GM19351 (cell line): ENCODE measurements at regions not wholly inside any gene's neighbourhood (a gene's known extent, or its start where the extent isn't known, plus 50 kb on each side); places are given as distances from the start of the nearest gene placed in this dataset.
"Not testable (repeated sequence)": the region's sequence is repeated elsewhere in the genome, so short reads cannot be mapped to it uniquely, and the experiment has no call there.

Experiments
- ATAC-seq: cut with Tn5 transposase; IDR thresholded peaks from one replicate; pipeline ENCODE4 v1.9.1; 2021; ENCODE audit warnings: mild to moderate bottlenecking, moderate library complexity; ENCODE audit not compliant: unreplicated experiment

DNA sequence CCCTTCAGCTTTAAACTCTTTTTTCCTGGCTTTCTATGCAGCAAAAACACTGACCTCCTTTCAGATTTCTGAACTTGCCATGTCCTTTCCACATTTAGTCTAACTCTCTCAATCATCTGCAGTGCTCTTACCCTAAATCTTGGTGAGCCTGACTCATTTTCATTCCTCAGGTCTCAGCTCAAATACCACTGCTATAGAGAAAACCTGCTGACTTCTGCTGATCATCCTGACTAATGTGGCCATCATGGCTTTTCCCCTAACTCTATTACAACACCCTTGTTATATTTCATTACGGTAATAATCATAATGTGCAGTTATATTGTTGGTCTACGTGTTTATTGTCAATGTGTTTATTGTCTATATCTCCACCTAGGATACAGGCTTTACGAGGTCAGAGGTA, 207.3 kb upstream of the OR4E1 start:
- ATAC-seq = no peak

DNA sequence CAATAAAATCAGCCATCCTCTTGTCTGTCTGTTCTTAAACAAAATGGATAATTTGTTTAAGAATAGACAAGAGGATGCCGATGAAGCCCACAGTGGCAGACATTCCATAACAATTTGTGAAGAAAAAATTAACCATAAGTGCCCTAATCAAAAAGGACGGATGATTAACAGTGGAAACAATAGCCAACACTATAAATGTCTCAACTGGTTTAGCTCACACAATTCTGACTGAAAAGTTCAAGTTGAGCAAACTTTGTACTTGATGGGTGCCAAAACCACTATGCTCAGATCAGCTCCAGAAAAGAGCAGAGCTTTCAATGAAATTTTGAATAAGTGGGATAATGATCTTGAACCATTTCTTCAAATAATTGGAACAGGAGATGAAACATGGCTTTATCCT, 202.2 kb upstream of the OR4E1 start:
- no peak for ATAC-seq

DNA sequence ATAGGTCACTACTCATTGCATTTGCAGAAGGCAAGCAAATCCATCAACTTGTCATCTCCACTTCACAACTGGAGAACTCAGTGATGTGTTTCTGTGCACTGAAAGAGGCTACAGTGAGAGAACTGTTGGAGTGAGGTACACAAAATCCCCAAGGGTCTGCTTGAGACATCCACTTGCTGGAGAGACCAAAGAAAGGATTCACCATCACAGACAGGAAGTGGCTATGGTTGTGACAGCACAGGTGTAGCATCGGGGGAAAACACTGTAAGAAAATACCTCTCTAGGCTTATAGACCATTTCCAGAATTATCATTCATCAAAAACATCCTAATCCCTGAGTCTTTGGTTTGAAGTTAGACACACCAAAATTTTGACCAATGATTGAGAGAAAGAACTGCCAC, 201.3 kb upstream of the OR4E1 start:
- ATAC-seq = no peak

- ATAC-seq = no peak
These were observed 200.5 kb upstream of the OR4E1 start for GRCh38 chr14:21874167-21874566.

DNA sequence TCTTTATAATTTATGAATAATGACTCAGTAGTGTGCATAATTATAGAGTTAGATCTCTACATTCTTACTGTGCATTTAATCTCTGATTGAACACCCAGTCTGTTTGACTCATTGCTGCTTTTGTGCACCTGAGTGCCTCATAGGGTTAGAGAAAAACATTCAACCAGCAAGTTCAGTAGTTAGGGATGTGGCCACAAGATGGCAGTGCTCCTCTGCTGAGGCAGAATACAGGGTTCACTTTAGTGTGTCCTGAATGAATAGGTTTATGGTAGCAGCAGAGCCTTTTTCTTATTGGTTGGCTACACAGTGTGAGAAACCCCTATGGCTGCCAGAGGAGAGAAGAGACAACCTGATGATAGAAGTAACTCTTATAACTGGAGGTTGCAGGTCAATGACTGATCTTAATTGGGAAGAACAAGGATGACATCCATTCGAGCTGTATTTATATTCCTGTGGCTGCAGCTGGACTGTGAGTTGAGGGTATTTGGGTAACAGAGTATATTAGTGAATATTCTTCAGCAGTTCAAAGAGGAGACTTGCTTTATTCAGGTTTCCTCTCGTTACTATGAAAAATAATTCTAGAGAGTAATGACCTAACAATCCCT, 194.9 kb upstream of the OR4E1 start:
- ATAC-seq = peak; percentile 86

DNA sequence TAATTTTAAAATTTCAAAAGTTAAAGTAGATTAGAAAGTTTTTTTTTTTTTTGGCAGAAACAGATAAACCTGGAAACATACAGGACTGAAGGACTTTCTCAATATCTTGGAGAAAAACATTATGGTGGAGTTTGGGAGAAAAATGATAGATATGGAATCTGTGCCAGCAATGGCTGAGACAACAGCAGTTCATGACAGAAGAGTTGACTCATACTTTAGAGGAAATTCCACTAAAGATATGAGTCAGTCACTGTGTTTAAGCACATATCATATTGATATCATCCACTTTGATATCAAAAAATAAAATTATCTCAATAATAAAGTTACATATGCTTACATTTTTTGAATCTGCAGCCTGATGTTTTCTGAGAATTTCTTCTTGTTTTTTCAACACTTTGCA, 193.9 kb upstream of the OR4E1 start:
- ATAC-seq = no peak

- ATAC-seq = no peak
These were observed 192.9 kb upstream of the OR4E1 start for GRCh38 chr14:21866479-21866878.

- no peak for ATAC-seq
These were observed 189.7 kb upstream of the OR4E1 start for GRCh38 chr14:21863289-21863688.

- ATAC-seq = no peak
These were observed 187.5 kb upstream of the OR4E1 start for GRCh38 chr14:21861153-21861552.

GRCh38 chr14:21860172-21860571, 186.6 kb upstream of the OR4E1 start:
- ATAC-seq = no peak

- ATAC-seq = no peak
These were observed 179.2 kb upstream of the OR4E1 start for GRCh38 chr14:21852775-21853174.

GRCh38 chr14:21852061-21852664, 178.5 kb upstream of the OR4E1 start:
- peak; percentile 77 for ATAC-seq

GRCh38 chr14:21846902-21847301, 173.3 kb upstream of the OR4E1 start:
- ATAC-seq = not testable (repeated sequence)

- peak; percentile 67 for ATAC-seq
These were observed 172.7 kb upstream of the OR4E1 start for GRCh38 chr14:21846227-21846885.

- ATAC-seq = no peak
These were observed 167.1 kb upstream of the OR4E1 start for GRCh38 chr14:21840765-21841164.

- ATAC-seq = no peak
These were observed 160.2 kb upstream of the OR4E1 start for GRCh38 chr14:21833836-21834235.

DNA sequence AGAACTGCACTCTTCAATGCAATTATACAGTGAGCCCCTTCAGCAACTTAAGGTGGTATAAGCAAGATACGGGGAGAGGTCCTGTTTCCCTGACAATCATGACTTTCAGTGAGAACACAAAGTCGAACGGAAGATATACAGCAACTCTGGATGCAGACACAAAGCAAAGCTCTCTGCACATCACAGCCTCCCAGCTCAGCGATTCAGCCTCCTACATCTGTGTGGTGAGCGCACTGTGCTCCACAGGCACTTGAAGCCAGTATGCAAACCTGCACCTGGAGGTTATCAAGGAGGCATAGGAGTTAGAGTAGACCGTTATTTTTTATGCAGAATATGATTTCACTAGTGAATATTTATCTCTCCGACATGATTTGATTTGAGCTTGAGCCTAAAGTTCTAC, 152.2 kb upstream of the OR4E1 start:
- ATAC-seq = no peak

DNA sequence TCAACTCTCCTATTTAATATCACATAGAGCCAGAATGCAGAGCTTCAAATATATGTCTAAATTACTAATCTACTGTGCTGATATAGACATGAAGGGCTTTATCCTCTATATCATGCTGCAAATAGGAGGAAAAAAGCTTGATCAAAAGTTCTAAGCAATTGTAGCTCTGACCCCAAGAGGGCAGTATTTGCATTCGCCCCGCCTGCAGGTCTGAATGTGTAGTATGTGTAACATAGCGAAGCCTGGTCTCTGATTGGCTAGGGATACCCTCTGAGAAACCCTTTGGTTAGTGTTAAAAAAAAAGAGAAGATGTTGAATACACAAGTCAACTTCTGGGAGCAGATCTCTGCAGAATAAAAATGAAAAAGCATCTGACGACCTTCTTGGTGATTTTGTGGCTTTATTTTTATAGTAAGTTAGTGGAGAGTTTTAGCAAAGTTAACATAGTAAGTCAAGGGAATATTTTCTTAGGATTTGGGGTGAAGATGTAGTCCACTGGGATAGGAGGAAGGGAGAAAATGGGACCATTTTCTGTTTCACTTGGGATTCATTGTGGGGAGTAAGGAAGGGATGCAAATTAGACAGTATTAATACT, 151.6 kb upstream of the OR4E1 start:
- peak; percentile 69 for ATAC-seq

GRCh38 chr14:21822109-21822508, 148.5 kb upstream of the OR4E1 start:
- no peak for ATAC-seq

GRCh38 chr14:21820631-21821030, 147.0 kb upstream of the OR4E1 start:
- ATAC-seq = no peak

- ATAC-seq = not testable (repeated sequence)
These were observed 146.3 kb upstream of the OR4E1 start for GRCh38 chr14:21819891-21820290.

- ATAC-seq = not testable (repeated sequence)
These were observed 143.4 kb upstream of the OR4E1 start for GRCh38 chr14:21817010-21817409.
